Activated naive CD4-positive, alpha-beta T cell treated with anti-CD3 and anti-CD28 coated beads, Interleukin-2, amount 10 ng/mL, durations not matched to agents 7 days and 5 days (primary cell): ENCODE measurements at regions not wholly inside any gene's neighbourhood (a gene's known extent, or its start where the extent isn't known, plus 50 kb on each side); places are given as distances from the start of the nearest gene placed in this dataset.

Experiments used
- CTCF ChIA-PET: fragments of 350-600 bp; sonication (Branson Sonifier 250); formaldehyde crosslinking; loops from one replicate; lab custom pipeline; 2021; ENCODE audit warnings: antibody characterized with exemption; lab: Charles Lee
- DNase-seq: peaks from one replicate; pipeline ENCODE4 v3.0.0-alpha.2; 2020
- H3K27ac Mint-ChIP-seq: one replicate; pipeline ENCODE4 v1.8.0; 2021; ENCODE audit warnings: mild to moderate bottlenecking, moderate library complexity, mixed read lengths
- H3K27me3 Mint-ChIP-seq: one replicate; pipeline ENCODE4 v1.8.0; 2021; ENCODE audit warnings: mild to moderate bottlenecking, mixed read lengths
- H3K36me3 Mint-ChIP-seq: one replicate; pipeline ENCODE4 v1.8.0; 2021; ENCODE audit warnings: mixed read lengths
- H3K4me1 Mint-ChIP-seq: one replicate; pipeline ENCODE4 v1.8.0; 2021; ENCODE audit warnings: mixed read lengths
- H3K4me3 Mint-ChIP-seq: one replicate; pipeline ENCODE4 v1.8.0; 2021; ENCODE audit warnings: mild to moderate bottlenecking, moderate library complexity, mixed read lengths
- H3K9me3 Mint-ChIP-seq: one replicate; pipeline ENCODE4 v1.8.0; 2021; ENCODE audit warnings: mixed read lengths

- Mint-ChIP-seq H3K4me3 (no peak overlapping the region), H3K27me3 (no peaks in the 10 kb centered on the region), H3K4me1 (no peaks in the 10 kb centered on the region), H3K9me3 (no peaks in the 10 kb centered on the region), H3K27ac (no peak overlapping the region), H3K36me3 (no peaks in the 10 kb centered on the region)
- CTCF ChIA-PET: no interaction called here
- no peak for DNase-seq
Measured at GRCh38 chr4:17368408-17368807, 143.5 kb downstream of the QDPR start.

GRCh38 chr4:17367201-17367600, 144.7 kb downstream of the QDPR start:
- Mint-ChIP-seq H3K27me3 (no peaks in the 10 kb centered on the region), H3K4me3 (no peak overlapping the region), H3K4me1 (peaks cover 6% of the 10 kb centered on the region), H3K27ac (no peak overlapping the region), H3K36me3 (no peaks in the 10 kb centered on the region), H3K9me3 (no peaks in the 10 kb centered on the region)
- CTCF ChIA-PET: interaction anchor here (0.7 kb wide), 1 partner anchor 777 kb away, joined by 3 read pairs; no protein-coding TSS in a partner anchor
- no peak for DNase-seq

GRCh38 chr4:17366496-17366895, 145.4 kb downstream of the QDPR start:
- Mint-ChIP-seq H3K27me3 (no peaks in the 10 kb centered on the region), H3K4me1 (peaks cover 6% of the 10 kb centered on the region), H3K36me3 (no peaks in the 10 kb centered on the region), H3K27ac (no peak overlapping the region), H3K9me3 (no peaks in the 10 kb centered on the region), H3K4me3 (no peak overlapping the region)
- no peak for DNase-seq
- CTCF ChIA-PET: interaction anchor here (0.6 kb wide), 1 partner anchor 1726 kb away, joined by 3 read pairs; no protein-coding TSS in a partner anchor

- DNase-seq: no peak
- H3K27ac Mint-ChIP-seq: no peak overlapping the region
- no peaks in the 10 kb centered on the region for H3K9me3 Mint-ChIP-seq
- no peaks in the 10 kb centered on the region for H3K27me3 Mint-ChIP-seq
- CTCF ChIA-PET: interaction anchor here (1.2 to 1.3 kb wide), 2 partner anchors 15 to 88 kb away, joined by 3 to 4 read pairs; no protein-coding TSS in a partner anchor
- no peaks in the 10 kb centered on the region for H3K36me3 Mint-ChIP-seq
- H3K4me1 Mint-ChIP-seq: peaks cover 6% of the 10 kb centered on the region
- H3K4me3 Mint-ChIP-seq: no peak overlapping the region
Measured at GRCh38 chr4:17362430-17362829, 149.5 kb downstream of the QDPR start.

GRCh38 chr4:17358241-17358640, 153.6 kb downstream of the QDPR start:
- peaks cover 6% of the 10 kb centered on the region for H3K4me1 Mint-ChIP-seq
- no peaks in the 10 kb centered on the region for H3K36me3 Mint-ChIP-seq
- H3K4me3 Mint-ChIP-seq: no peak overlapping the region
- CTCF ChIA-PET: interaction anchor here (1.5 to 2.4 kb wide), 2 partner anchors 89 kb away, joined by 3 to 6 read pairs; no protein-coding TSS in a partner anchor
- H3K27me3 Mint-ChIP-seq: no peaks in the 10 kb centered on the region
- DNase-seq: no peak
- no peak overlapping the region for H3K27ac Mint-ChIP-seq
- H3K9me3 Mint-ChIP-seq: no peaks in the 10 kb centered on the region

- DNase-seq: no peak
- Mint-ChIP-seq H3K36me3 (no peaks in the 10 kb centered on the region), H3K9me3 (no peaks in the 10 kb centered on the region), H3K27me3 (no peaks in the 10 kb centered on the region), H3K4me3 (no peak overlapping the region), H3K27ac (no peak overlapping the region), H3K4me1 (no peaks in the 10 kb centered on the region)
- CTCF ChIA-PET: interaction anchor here (0.7 to 2.4 kb wide), 2 partner anchors 90 to 115 kb away, joined by 3 to 6 read pairs; no protein-coding TSS in a partner anchor
Measured at GRCh38 chr4:17356926-17357325, 155.0 kb downstream of the QDPR start.

- Mint-ChIP-seq H3K9me3 (no peaks in the 10 kb centered on the region), H3K27me3 (no peaks in the 10 kb centered on the region), H3K27ac (no peak overlapping the region), H3K4me1 (no peaks in the 10 kb centered on the region), H3K4me3 (no peak overlapping the region), H3K36me3 (no peaks in the 10 kb centered on the region)
- CTCF ChIA-PET: interaction anchor here (0.8 to 1.7 kb wide), 3 partner anchors 14 to 114 kb away, joined by 3 to 4 read pairs (median 3); no protein-coding TSS in a partner anchor
- DNase-seq: no peak
Measured at GRCh38 chr4:17352357-17352756, 159.5 kb downstream of the QDPR start.

- peak; percentile 54 for DNase-seq
- Mint-ChIP-seq H3K36me3 (no peaks in the 10 kb centered on the region), H3K4me3 (no peak overlapping the region), H3K27ac (no peak overlapping the region), H3K9me3 (no peaks in the 10 kb centered on the region), H3K4me1 (no peaks in the 10 kb centered on the region), H3K27me3 (no peaks in the 10 kb centered on the region)
- CTCF ChIA-PET: interaction anchor here (0.7 to 4.9 kb wide), 15 partner anchors 10 to 127 kb away, joined by 3 to 52 read pairs (median 4); no protein-coding TSS in a partner anchor
Measured at GRCh38 chr4:17347445-17347844, 164.4 kb downstream of the QDPR start.

GRCh38 chr4:17339376-17339775, 172.5 kb downstream of the QDPR start:
- peaks cover 10% of the 10 kb centered on the region for H3K27me3 Mint-ChIP-seq
- no peak overlapping the region for H3K4me3 Mint-ChIP-seq
- DNase-seq: no peak
- CTCF ChIA-PET: interaction anchor here (1.2 to 5.4 kb wide), 3 partner anchors 8 to 133 kb away, joined by 3 to 25 read pairs (median 4); no protein-coding TSS in a partner anchor
- no peak overlapping the region for H3K27ac Mint-ChIP-seq
- peaks cover 31% of the 10 kb centered on the region for H3K4me1 Mint-ChIP-seq
- H3K9me3 Mint-ChIP-seq: no peaks in the 10 kb centered on the region
- H3K36me3 Mint-ChIP-seq: no peaks in the 10 kb centered on the region

GRCh38 chr4:17336986-17337385, 174.9 kb downstream of the QDPR start:
- no peak for DNase-seq
- Mint-ChIP-seq H3K27ac (peak overlapping the region; percentile 64), H3K9me3 (no peaks in the 10 kb centered on the region), H3K4me3 (no peak overlapping the region), H3K27me3 (peaks cover 20% of the 10 kb centered on the region), H3K4me1 (peaks cover 31% of the 10 kb centered on the region), H3K36me3 (no peaks in the 10 kb centered on the region)
- CTCF ChIA-PET: interaction anchor here (1.4 to 5.4 kb wide), 3 partner anchors 11 to 111 kb away, joined by 4 to 25 read pairs (median 10); no protein-coding TSS in a partner anchor

GRCh38 chr4:17336524-17336961, 175.3 kb downstream of the QDPR start:
- Mint-ChIP-seq H3K27me3 (peaks cover 20% of the 10 kb centered on the region), H3K27ac (peak overlapping the region; percentile 64), H3K4me1 (peaks cover 31% of the 10 kb centered on the region), H3K36me3 (no peaks in the 10 kb centered on the region), H3K9me3 (no peaks in the 10 kb centered on the region), H3K4me3 (no peak overlapping the region)
- DNase-seq: peak; percentile 83
- CTCF ChIA-PET: interaction anchor here (1.4 to 5.4 kb wide), 3 partner anchors 11 to 111 kb away, joined by 4 to 25 read pairs (median 10); no protein-coding TSS in a partner anchor

- CTCF ChIA-PET: interaction anchor here (1.4 to 5.4 kb wide), 3 partner anchors 11 to 112 kb away, joined by 4 to 25 read pairs (median 10); no protein-coding TSS in a partner anchor
- Mint-ChIP-seq H3K36me3 (no peaks in the 10 kb centered on the region), H3K4me1 (peaks cover 31% of the 10 kb centered on the region), H3K4me3 (no peak overlapping the region), H3K27me3 (peaks cover 20% of the 10 kb centered on the region), H3K9me3 (no peaks in the 10 kb centered on the region), H3K27ac (no peak overlapping the region)
- DNase-seq: no peak
Measured at GRCh38 chr4:17336069-17336468, 175.8 kb downstream of the QDPR start.

GRCh38 chr4:17335371-17335770, 176.5 kb downstream of the QDPR start:
- H3K27ac Mint-ChIP-seq: no peak overlapping the region
- CTCF ChIA-PET: interaction anchor here (2.2 to 5.4 kb wide), 2 partner anchors 12 to 112 kb away, joined by 10 to 25 read pairs; no protein-coding TSS in a partner anchor
- H3K36me3 Mint-ChIP-seq: no peaks in the 10 kb centered on the region
- H3K9me3 Mint-ChIP-seq: no peaks in the 10 kb centered on the region
- DNase-seq: no peak
- peaks cover 31% of the 10 kb centered on the region for H3K4me1 Mint-ChIP-seq
- no peak overlapping the region for H3K4me3 Mint-ChIP-seq
- H3K27me3 Mint-ChIP-seq: peaks cover 20% of the 10 kb centered on the region

GRCh38 chr4:17332478-17332877, 179.4 kb downstream of the QDPR start:
- Mint-ChIP-seq H3K36me3 (no peaks in the 10 kb centered on the region), H3K27me3 (peaks cover 20% of the 10 kb centered on the region), H3K4me1 (peaks cover 24% of the 10 kb centered on the region), H3K27ac (no peak overlapping the region), H3K9me3 (no peaks in the 10 kb centered on the region), H3K4me3 (no peak overlapping the region)
- CTCF ChIA-PET: interaction anchor here (0.7 to 1.2 kb wide), 3 partner anchors 15 to 416 kb away, joined by 3 read pairs; no protein-coding TSS in a partner anchor
- DNase-seq: no peak

- Mint-ChIP-seq H3K27me3 (peaks cover 19% of the 10 kb centered on the region), H3K4me3 (no peak overlapping the region), H3K4me1 (peaks cover 8% of the 10 kb centered on the region), H3K9me3 (no peaks in the 10 kb centered on the region), H3K36me3 (no peaks in the 10 kb centered on the region), H3K27ac (no peak overlapping the region)
- CTCF ChIA-PET: interaction anchor here (1.2 to 1.5 kb wide), 2 partner anchors 17 to 412 kb away, joined by 6 to 10 read pairs; no protein-coding TSS in a partner anchor
- no peak for DNase-seq
Measured at GRCh38 chr4:17329046-17329445, 182.8 kb downstream of the QDPR start.
